Smooth muscle cell (in vitro differentiated cells): ENCODE measurements at regions not wholly inside any gene's neighbourhood (a gene's known extent, or its start where the extent isn't known, plus 50 kb on each side); places are given as distances from the start of the nearest gene placed in this dataset.

Source experiments
- DNase-seq: peaks from one replicate; lab custom pipeline; 2025; ENCODE audit not compliant: unreplicated experiment; lab: John Stamatoyannopoulos, UW
- H2AFZ ChIP-seq: fragments of 200-600 bp; sonication (generic); 2 replicates; pipeline ENCODE4 v1.6.0; 2016; ENCODE audit warnings: antibody characterized with exemption, low read depth, mild to moderate bottlenecking
- H3F3A ChIP-seq: fragments of 200-600 bp; sonication (generic); 2 replicates; pipeline ENCODE4 v1.6.0; 2017; ENCODE audit warnings: antibody characterized with exemption, low read depth
- H3K27ac ChIP-seq: fragments of 200-600 bp; sonication (generic); 2 replicates; pipeline ENCODE4 v1.5.1; 2016; ENCODE audit warnings: low read depth, mild to moderate bottlenecking
- H3K27me3 ChIP-seq: fragments of 200-600 bp; sonication (generic); 2 replicates; pipeline ENCODE4 v1.6.1; 2016; ENCODE audit warnings: low read depth, mild to moderate bottlenecking
- H3K36me3 ChIP-seq: fragments of 200-600 bp; sonication (generic); 2 replicates; pipeline ENCODE4 v1.5.1; 2016; ENCODE audit warnings: low read depth
- H3K4me1 ChIP-seq: fragments of 200-600 bp; sonication (generic); 2 replicates; pipeline ENCODE4 v1.5.1; 2016; ENCODE audit warnings: low read depth
- H3K4me2 ChIP-seq: fragments of 200-600 bp; sonication (generic); 2 replicates; pipeline ENCODE4 v1.6.0; 2016; ENCODE audit warnings: mild to moderate bottlenecking
- H3K4me3 ChIP-seq: fragments of 200-600 bp; sonication (generic); 2 replicates; pipeline ENCODE4 v1.5.1; 2016; ENCODE audit warnings: mild to moderate bottlenecking
- H3K79me2 ChIP-seq: fragments of 200-600 bp; sonication (generic); 2 replicates; pipeline ENCODE4 v1.6.0; 2016; ENCODE audit warnings: low read depth, mild to moderate bottlenecking
- H3K9ac ChIP-seq: fragments of 200-600 bp; sonication (generic); 2 replicates; pipeline ENCODE4 v1.6.0; 2016; ENCODE audit warnings: low read depth
- H3K9me3 ChIP-seq: fragments of 200-600 bp; sonication (generic); replicated peaks from 2 replicates; pipeline ENCODE4 v1.5.1; 2016; ENCODE audit warnings: low read depth
- H4K20me1 ChIP-seq: fragments of 200-600 bp; sonication (generic); 2 replicates; pipeline ENCODE4 v1.6.0; 2016; ENCODE audit warnings: low read depth
- WGBS: methylation state at CpG from one replicate; pipeline ENCODE4 v1.1.7; 2016; ENCODE audit warnings: low lambda C conversion rate; 5-methylcytosine and 5-hydroxymethylcytosine counted together
- TF ChIP-seq, protein P1 (sequence below): fragments of 200-600 bp; sonication (generic); IDR thresholded peaks from 2 replicates; pipeline ENCODE4 v1.5.1; 2017; ENCODE audit warnings: borderline replicate concordance, mild to moderate bottlenecking, antibody characterized with exemption; ENCODE audit not compliant: insufficient read depth, poor library complexity, severe bottlenecking

DNA sequence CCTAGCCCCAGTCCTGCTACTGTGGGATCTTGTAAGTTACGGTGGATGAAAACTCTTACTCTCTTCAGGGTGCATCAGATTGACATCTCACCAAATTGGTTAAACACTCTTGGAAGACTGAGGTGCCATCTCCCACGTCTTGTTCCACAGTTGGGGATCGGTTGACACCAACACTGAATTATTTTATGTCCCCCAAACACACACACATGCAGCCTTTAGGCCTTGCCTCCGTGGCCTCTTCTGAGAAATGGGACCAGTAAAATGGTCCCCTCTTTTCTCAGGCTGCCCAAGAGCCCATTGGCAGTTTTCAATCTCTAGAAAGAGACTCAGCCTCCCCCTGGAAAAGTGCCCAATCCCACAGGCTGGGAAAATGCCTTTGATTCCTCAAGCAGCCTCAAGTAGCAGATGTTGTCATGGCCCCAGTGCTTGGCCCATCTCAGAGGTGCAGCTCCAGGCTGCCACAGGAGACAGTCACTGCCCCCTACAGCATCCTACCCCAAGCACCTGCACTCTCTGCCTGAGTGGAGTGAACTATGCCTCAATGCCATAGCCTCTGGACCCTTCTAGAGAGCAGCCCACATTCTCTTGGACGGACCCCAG, 163.9 kb downstream of the ANKRD60 start:
- no peak overlapping the region for H2AFZ ChIP-seq
- no peaks in the 10 kb centered on the region for H3F3A ChIP-seq
- peaks cover 6% of the 10 kb centered on the region for H3K27me3 ChIP-seq
- TF ChIP-seq, protein P1, sequence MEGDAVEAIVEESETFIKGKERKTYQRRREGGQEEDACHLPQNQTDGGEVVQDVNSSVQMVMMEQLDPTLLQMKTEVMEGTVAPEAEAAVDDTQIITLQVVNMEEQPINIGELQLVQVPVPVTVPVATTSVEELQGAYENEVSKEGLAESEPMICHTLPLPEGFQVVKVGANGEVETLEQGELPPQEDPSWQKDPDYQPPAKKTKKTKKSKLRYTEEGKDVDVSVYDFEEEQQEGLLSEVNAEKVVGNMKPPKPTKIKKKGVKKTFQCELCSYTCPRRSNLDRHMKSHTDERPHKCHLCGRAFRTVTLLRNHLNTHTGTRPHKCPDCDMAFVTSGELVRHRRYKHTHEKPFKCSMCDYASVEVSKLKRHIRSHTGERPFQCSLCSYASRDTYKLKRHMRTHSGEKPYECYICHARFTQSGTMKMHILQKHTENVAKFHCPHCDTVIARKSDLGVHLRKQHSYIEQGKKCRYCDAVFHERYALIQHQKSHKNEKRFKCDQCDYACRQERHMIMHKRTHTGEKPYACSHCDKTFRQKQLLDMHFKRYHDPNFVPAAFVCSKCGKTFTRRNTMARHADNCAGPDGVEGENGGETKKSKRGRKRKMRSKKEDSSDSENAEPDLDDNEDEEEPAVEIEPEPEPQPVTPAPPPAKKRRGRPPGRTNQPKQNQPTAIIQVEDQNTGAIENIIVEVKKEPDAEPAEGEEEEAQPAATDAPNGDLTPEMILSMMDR: no peak
- H3K4me2 ChIP-seq: no peak overlapping the region
- H3K9me3 ChIP-seq: no peaks in the 10 kb centered on the region
- no peaks in the 10 kb centered on the region for H4K20me1 ChIP-seq
- 88% methylated on average over 5 of the region's 5 CpGs for WGBS
- no peaks in the 10 kb centered on the region for H3K36me3 ChIP-seq
- DNase-seq: no peak
- H3K4me1 ChIP-seq: no peaks in the 10 kb centered on the region
- no peak overlapping the region for H3K9ac ChIP-seq
- H3K27ac ChIP-seq: no peak overlapping the region
- no peak overlapping the region for H3K4me3 ChIP-seq
- H3K79me2 ChIP-seq: no peaks in the 10 kb centered on the region

DNA sequence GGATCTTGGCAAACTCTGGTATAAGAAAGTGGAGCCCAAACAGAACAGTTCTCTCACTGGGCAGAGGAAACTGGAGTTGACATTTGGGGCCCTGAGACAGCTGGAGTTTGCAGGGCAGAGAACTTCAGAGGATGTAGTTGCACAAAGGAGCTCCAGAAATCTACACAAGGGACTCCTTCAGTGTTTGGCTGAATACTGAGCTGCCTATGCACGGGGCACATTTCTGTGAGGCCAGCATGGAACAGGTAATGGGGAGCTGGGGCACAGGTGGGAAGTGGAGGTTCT, 169.3 kb downstream of the ANKRD60 start:
- DNase-seq: no peak
- no peaks in the 10 kb centered on the region for H3K79me2 ChIP-seq
- TF ChIP-seq, protein P1: no peak
- no peak overlapping the region for H3K4me3 ChIP-seq
- H4K20me1 ChIP-seq: no peaks in the 10 kb centered on the region
- WGBS: 95% methylated on average over 1 of the region's 1 CpG
- H3K4me2 ChIP-seq: no peak overlapping the region
- H3K9ac ChIP-seq: no peak overlapping the region
- H3K27me3 ChIP-seq: no peaks in the 10 kb centered on the region
- H3K9me3 ChIP-seq: no peaks in the 10 kb centered on the region
- no peak overlapping the region for H2AFZ ChIP-seq
- no peak overlapping the region for H3K27ac ChIP-seq
- no peaks in the 10 kb centered on the region for H3K36me3 ChIP-seq
- no peaks in the 10 kb centered on the region for H3F3A ChIP-seq
- peaks cover 4% of the 10 kb centered on the region for H3K4me1 ChIP-seq

DNA sequence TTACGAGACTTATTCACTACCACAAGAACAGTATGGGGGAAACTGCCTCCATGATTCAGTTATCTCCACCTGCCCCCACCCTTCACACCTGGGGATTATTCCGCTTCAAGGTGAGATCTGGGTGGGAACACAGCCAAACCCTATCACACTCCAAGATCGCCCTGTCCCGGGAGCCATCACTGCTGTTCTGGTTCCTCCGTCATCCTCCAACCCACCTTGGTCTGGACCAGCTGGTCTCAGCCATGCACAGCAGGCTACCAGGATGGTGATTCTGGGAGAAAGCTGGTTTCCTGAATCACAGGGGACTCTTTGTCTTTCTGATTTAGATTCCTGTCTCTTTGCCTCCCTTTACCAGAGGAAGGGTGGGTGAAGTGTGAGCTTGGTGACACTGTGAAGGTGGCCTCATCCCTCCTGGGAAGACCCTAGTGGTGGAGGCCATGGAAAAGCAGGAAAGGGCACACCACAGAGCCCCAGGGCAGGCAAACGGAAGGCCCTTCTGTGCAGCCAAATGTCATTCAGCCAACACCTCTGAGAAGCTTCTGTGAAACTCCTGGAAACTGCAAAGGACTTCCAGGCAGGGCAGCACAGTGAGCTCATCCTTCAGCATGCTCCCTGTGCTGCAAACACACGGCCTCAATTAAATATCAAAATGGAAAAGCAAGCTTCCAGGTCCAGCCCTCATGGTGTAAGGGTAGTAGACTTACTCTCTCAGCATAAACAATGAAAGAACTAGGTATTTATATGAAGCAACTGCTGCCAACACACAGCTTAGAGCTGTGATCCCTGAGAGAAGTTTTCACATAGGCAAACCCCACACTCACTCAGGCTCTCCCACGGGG, 169.8 kb downstream of the ANKRD60 start:
- H4K20me1 ChIP-seq: no peaks in the 10 kb centered on the region
- H3F3A ChIP-seq: peaks cover 2% of the 10 kb centered on the region
- H3K27me3 ChIP-seq: no peaks in the 10 kb centered on the region
- peaks cover 4% of the 10 kb centered on the region for H3K4me1 ChIP-seq
- H3K27ac ChIP-seq: no peak overlapping the region
- H3K79me2 ChIP-seq: no peaks in the 10 kb centered on the region
- H3K4me2 ChIP-seq: no peak overlapping the region
- H3K36me3 ChIP-seq: no peaks in the 10 kb centered on the region
- TF ChIP-seq, protein P1: no peak
- WGBS: 85% methylated on average over 8 of the region's 8 CpGs
- no peaks in the 10 kb centered on the region for H3K9me3 ChIP-seq
- no peak overlapping the region for H3K9ac ChIP-seq
- no peak overlapping the region for H2AFZ ChIP-seq
- DNase-seq: no peak
- H3K4me3 ChIP-seq: no peak overlapping the region
